ENCODE measurements at regions not wholly inside any gene's neighbourhood (a gene's known extent, or its start where the extent isn't known, plus 50 kb on each side); places are given as distances from the start of the nearest gene placed in this dataset.

DNA sequence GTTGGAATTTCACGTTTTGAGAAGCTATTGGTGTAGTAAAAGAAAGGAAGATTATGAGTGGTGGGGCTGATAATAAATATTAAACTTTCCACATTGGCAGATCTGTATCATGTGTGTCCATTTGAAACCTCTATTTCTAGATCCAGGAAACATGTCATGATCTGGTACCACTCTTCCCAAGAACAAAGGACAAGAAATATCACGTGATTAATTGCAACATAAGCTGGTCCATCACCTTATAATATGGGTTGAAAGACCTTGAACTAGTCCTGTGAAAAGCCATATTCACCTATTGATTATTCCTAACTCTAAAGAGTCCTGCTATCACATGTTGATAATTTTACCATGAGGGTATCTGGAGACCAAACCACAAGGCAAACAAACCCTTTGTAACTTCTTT, 335.3 kb upstream of the SMIM21 start:
- intact Hi-C loops (cut with DNase I): no loop called here
- Histone ChIP-seq H3K36me3 (ENCODE audit: control insufficient read depth in 2 of 3, insufficient read depth in 3 of 3, low read length in 3 of 3) (no peaks in the 10 kb centered on the region), H3K27me3 (ENCODE audit: control insufficient read depth, insufficient read depth, low read length) (no peaks in the 10 kb centered on the region), H3K4me1 (ENCODE audit: control insufficient read depth in 2 of 3, insufficient read depth in 2 of 3, low read depth in 1 of 3, low read length in 3 of 3) (no peaks in the 10 kb centered on the region), H3K27ac (ENCODE audit: low read depth in 2 of 2, low read length in 2 of 2) (no peak overlapping the region), H3K9ac (ENCODE audit: low read length in 3 of 3) (no peak overlapping the region), H3K4me3 (ENCODE audit: low read length in 3 of 3) (no peak overlapping the region), H3K9me3 (ENCODE audit: control insufficient read depth in 2 of 3, insufficient read depth in 1 of 3, low read length in 3 of 3) (no peaks in the 10 kb centered on the region)
- TF ChIP-seq, protein P1, sequence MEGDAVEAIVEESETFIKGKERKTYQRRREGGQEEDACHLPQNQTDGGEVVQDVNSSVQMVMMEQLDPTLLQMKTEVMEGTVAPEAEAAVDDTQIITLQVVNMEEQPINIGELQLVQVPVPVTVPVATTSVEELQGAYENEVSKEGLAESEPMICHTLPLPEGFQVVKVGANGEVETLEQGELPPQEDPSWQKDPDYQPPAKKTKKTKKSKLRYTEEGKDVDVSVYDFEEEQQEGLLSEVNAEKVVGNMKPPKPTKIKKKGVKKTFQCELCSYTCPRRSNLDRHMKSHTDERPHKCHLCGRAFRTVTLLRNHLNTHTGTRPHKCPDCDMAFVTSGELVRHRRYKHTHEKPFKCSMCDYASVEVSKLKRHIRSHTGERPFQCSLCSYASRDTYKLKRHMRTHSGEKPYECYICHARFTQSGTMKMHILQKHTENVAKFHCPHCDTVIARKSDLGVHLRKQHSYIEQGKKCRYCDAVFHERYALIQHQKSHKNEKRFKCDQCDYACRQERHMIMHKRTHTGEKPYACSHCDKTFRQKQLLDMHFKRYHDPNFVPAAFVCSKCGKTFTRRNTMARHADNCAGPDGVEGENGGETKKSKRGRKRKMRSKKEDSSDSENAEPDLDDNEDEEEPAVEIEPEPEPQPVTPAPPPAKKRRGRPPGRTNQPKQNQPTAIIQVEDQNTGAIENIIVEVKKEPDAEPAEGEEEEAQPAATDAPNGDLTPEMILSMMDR (IDR thresholded peaks at IDR 0.05; ENCODE audit: borderline replicate concordance, extremely low read depth, insufficient read depth): no peak
- no peak for DNase-seq
- FAIRE-seq: no peak

DNA sequence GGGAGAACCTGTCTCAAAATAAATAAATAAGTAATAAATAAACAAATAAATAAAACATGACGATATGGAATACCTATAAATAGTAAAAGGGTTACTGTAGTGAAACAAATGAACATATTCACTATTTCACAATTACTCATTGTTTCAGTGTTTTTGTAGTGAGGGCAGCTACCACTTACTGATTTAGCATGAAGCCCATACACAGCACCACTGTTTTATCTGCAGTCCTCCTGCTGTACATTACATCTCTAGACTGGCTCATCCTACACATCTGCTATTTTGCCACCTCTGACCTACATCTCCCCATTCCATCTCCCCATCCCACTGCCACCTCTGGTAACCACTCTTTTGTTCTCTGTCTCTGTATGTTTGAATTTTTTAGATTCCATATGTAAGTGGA, 332.7 kb upstream of the SMIM21 start:
- DNase-seq (no peak), FAIRE-seq (no peak)
- H3K9ac ChIP-seq (ENCODE audit: low read length in 3 of 3): no peak overlapping the region
- no peak overlapping the region for H3K4me3 ChIP-seq (ENCODE audit: low read length in 3 of 3)
- TF ChIP-seq, protein P1 (IDR thresholded peaks at IDR 0.05; ENCODE audit: borderline replicate concordance, extremely low read depth, insufficient read depth): no peak
- H3K27me3 ChIP-seq (ENCODE audit: control insufficient read depth, insufficient read depth, low read length): no peaks in the 10 kb centered on the region
- no peaks in the 10 kb centered on the region for H3K9me3 ChIP-seq (ENCODE audit: control insufficient read depth in 2 of 3, insufficient read depth in 1 of 3, low read length in 3 of 3)
- H3K36me3 ChIP-seq (ENCODE audit: control insufficient read depth in 2 of 3, insufficient read depth in 3 of 3, low read length in 3 of 3): no peaks in the 10 kb centered on the region
- H3K27ac ChIP-seq (ENCODE audit: low read depth in 2 of 2, low read length in 2 of 2): no peak overlapping the region
- H3K4me1 ChIP-seq (ENCODE audit: control insufficient read depth in 2 of 3, insufficient read depth in 2 of 3, low read depth in 1 of 3, low read length in 3 of 3): no peaks in the 10 kb centered on the region
- intact Hi-C loops (cut with DNase I): no loop called here

DNA sequence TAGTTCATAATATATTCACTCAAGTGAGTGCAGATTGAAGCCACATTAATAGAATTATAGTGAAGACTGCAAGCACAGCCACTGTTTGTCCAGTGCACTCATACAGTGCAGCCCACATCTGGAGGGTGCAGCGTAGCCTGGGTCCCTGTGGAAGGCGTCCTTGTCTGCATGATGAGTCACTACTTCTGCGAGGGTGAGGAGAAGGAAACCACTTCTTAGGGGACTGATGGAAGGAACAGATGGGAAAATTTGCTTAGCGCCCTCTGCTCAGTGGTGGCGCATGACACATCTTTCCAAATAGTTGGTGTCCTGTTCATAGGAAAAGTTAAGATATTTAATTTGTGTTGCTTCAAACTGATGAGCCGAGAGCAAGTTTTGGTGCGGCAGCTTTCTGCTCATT, 330.4 kb upstream of the SMIM21 start:
- FAIRE-seq (no peak), DNase-seq (no peak)
- H3K27ac ChIP-seq (ENCODE audit: low read depth in 2 of 2, low read length in 2 of 2): no peak overlapping the region
- no peaks in the 10 kb centered on the region for H3K4me1 ChIP-seq (ENCODE audit: control insufficient read depth in 2 of 3, insufficient read depth in 2 of 3, low read depth in 1 of 3, low read length in 3 of 3)
- intact Hi-C loops (cut with DNase I): no loop called here
- no peak overlapping the region for H3K4me3 ChIP-seq (ENCODE audit: low read length in 3 of 3)
- H3K27me3 ChIP-seq (ENCODE audit: control insufficient read depth, insufficient read depth, low read length): no peaks in the 10 kb centered on the region
- H3K36me3 ChIP-seq (ENCODE audit: control insufficient read depth in 2 of 3, insufficient read depth in 3 of 3, low read length in 3 of 3): no peaks in the 10 kb centered on the region
- no peaks in the 10 kb centered on the region for H3K9me3 ChIP-seq (ENCODE audit: control insufficient read depth in 2 of 3, insufficient read depth in 1 of 3, low read length in 3 of 3)
- no peak overlapping the region for H3K9ac ChIP-seq (ENCODE audit: low read length in 3 of 3)
- TF ChIP-seq, protein P1 (IDR thresholded peaks at IDR 0.05; ENCODE audit: borderline replicate concordance, extremely low read depth, insufficient read depth): no peak

DNA sequence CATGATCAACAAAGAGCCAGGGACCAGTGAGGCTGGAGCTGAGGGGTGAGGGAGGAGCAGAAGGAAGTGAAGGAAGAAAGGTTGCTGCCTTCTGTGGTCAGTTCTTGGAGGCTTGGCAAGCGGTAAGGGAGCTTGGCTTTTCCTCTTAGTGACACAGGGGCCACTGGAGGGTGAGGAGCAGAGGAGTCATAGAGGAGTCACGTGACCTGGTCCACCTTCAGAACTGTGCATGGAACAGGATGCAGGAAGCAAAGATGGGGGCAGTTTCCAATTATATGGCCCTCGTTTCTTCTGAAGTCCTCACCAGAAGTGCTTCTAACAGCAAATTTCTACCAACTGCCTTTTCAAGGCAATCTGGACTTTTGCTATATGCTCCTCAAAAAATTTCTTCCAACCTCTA, 326.9 kb upstream of the SMIM21 start:
- Histone ChIP-seq H3K4me1 (ENCODE audit: control insufficient read depth in 2 of 3, insufficient read depth in 2 of 3, low read depth in 1 of 3, low read length in 3 of 3) (no peaks in the 10 kb centered on the region), H3K4me3 (ENCODE audit: low read length in 3 of 3) (no peak overlapping the region), H3K27me3 (ENCODE audit: control insufficient read depth, insufficient read depth, low read length) (no peaks in the 10 kb centered on the region), H3K9me3 (ENCODE audit: control insufficient read depth in 2 of 3, insufficient read depth in 1 of 3, low read length in 3 of 3) (no peaks in the 10 kb centered on the region), H3K27ac (ENCODE audit: low read depth in 2 of 2, low read length in 2 of 2) (no peak overlapping the region), H3K9ac (ENCODE audit: low read length in 3 of 3) (no peak overlapping the region), H3K36me3 (ENCODE audit: control insufficient read depth in 2 of 3, insufficient read depth in 3 of 3, low read length in 3 of 3) (no peaks in the 10 kb centered on the region)
- DNase-seq (no peak), FAIRE-seq (no peak)
- TF ChIP-seq, protein P1 (IDR thresholded peaks at IDR 0.05; ENCODE audit: borderline replicate concordance, extremely low read depth, insufficient read depth): no peak
- intact Hi-C loops (cut with DNase I): no loop called here

Data from kidney (tissue), 13 donors.